Stomach (tissue), 8 donors: ENCODE measurements at regions not wholly inside any gene's neighbourhood (a gene's known extent, or its start where the extent isn't known, plus 50 kb on each side); places are given as distances from the start of the nearest gene placed in this dataset.

Experiments used
- DNase-seq, 2 donors: peaks; one replicate each; pipeline versions ENCODE4 v3.0.0 to v3.0.0-alpha.2; 2013 to 2019
- H3K27ac ChIP-seq, 5 donors: fragments of 200-600 bp in 4 of 5; sonication (generic) in 4 of 5; one replicate each; pipeline ENCODE4 v1.5.1; 2013 to 2019; ENCODE audit warnings: mild to moderate bottlenecking in 1 of 5, moderate library complexity in 1 of 5
- H3K27me3 ChIP-seq, 3 donors: fragments of 200-600 bp; sonication (generic); one replicate each; pipeline ENCODE4 v1.5.1; 2017 to 2019; ENCODE audit warnings: mixed run types in 1 of 3
- H3K36me3 ChIP-seq, 4 donors: fragments of 200-600 bp; sonication (generic); 1 replicate in 3 of 4; 2 replicates in 1 of 4; pipeline ENCODE4 v1.5.1; 2016 to 2019
- H3K4me1 ChIP-seq, 4 donors: fragments of 200-600 bp; sonication (generic); one replicate each; pipeline ENCODE4 v1.5.1; 2016 to 2019
- H3K4me3 ChIP-seq, 4 donors: fragments of 200-600 bp; sonication (generic) in 3 of 4; one replicate each; pipeline ENCODE4 v1.5.1; 2016 to 2019; ENCODE audit warnings: mild to moderate bottlenecking in 1 of 4
- H3K9me3 ChIP-seq, 4 donors: fragments of 200-600 bp; sonication (generic); one replicate each; pipeline ENCODE4 v1.5.1; 2016 to 2019
- CTCF ChIP-seq, 7 experiments: fragments of 450-650 bp in 4 of 7; fragments of 200-600 bp in 3 of 7; sonication (generic) in 3 of 7; IDR thresholded peaks; one replicate each; pipeline ENCODE4 v1.5.1; 2016 to 2019; ENCODE audit warnings: antibody characterized with exemption in 7 of 7, control low read depth in 2 of 7, mild to moderate bottlenecking in 1 of 7
- EP300 ChIP-seq: sonication (generic); formaldehyde crosslinking; IDR thresholded peaks from one replicate; pipeline ENCODE4 v1.6.1; 2017; ENCODE audit warnings: antibody characterized with exemption
- POLR2A ChIP-seq, 4 donors: fragments of 450-650 bp; IDR thresholded peaks; one replicate each; pipeline ENCODE4 v1.6.1; 2016; ENCODE audit warnings: antibody characterized with exemption in 4 of 4, control low read depth in 2 of 4, mild to moderate bottlenecking in 1 of 4, moderate library complexity in 1 of 4
- POLR2AphosphoS5 ChIP-seq, 3 donors: sonication (generic); formaldehyde crosslinking; IDR thresholded peaks; one replicate each; pipeline ENCODE4 v1.6.1; 2016; ENCODE audit warnings: antibody characterized with exemption in 3 of 3
- WGBS, 5 donors: extraction: QIAGEN DNeasy Blood & Tissue Kit in 3 of 5; methylation state at CpG; one replicate each; pipeline versions ENCODE4 v1.1.5 to v1.1.7; 2013 to 2018; 5-methylcytosine and 5-hydroxymethylcytosine counted together
- intact Hi-C: fragments of 100-400 bp; cut with DNase I; formaldehyde crosslinking; loops from one replicate; pipeline ENCODE4 v1.15.1; 2023; ENCODE audit warnings: low total_unique reads
- donor health status: healthy with polysubstance abuse.
- donor health status: Bipolar disorder and iron deficiency.
- donor health status: healthy.

- intact Hi-C loops, result no loop called here
- Histone ChIP-seq H3K4me3 (no peak overlapping the region), H3K27ac (no peak overlapping the region), H3K36me3 (no peaks in the 10 kb centered on the region), H3K9me3 (no peaks in the 10 kb centered on the region), H3K4me1 (peaks cover 0 to 25% (median 5%) of the 10 kb centered on the region in 4 donors), H3K27me3 (no peaks in the 10 kb centered on the region)
- 83 to 91% (median 85%) methylated on average over 2 of the region's 2 CpGs for WGBS, 5 donors
- DNase-seq, result no peak
- TF ChIP-seq POLR2A (IDR thresholded peaks at IDR 0.05) (no peak), CTCF (IDR thresholded peaks at IDR 0.05) (no peak), POLR2AphosphoS5 (IDR thresholded peaks at IDR 0.05) (no peak), EP300 (no peak)
Measured at GRCh38 chr1:182240085-182240484, 151.5 kb downstream of the GLUL start.

- no peak for DNase-seq
- no peak overlapping the region for H3K27ac ChIP-seq
- no peaks in the 10 kb centered on the region for H3K9me3 ChIP-seq
- intact Hi-C loops, result no loop called here
- TF ChIP-seq POLR2A (IDR thresholded peaks at IDR 0.05) (no peak), EP300 (no peak), POLR2AphosphoS5 (IDR thresholded peaks at IDR 0.05) (no peak), CTCF (IDR thresholded peaks at IDR 0.05) (no peak)
- WGBS, 5 donors, result 90 to 97% (median 96%) methylated on average over 1 of the region's 1 CpG
- peaks cover 0 to 25% (median 5%) of the 10 kb centered on the region in 4 donors for H3K4me1 ChIP-seq
- H3K27me3 ChIP-seq, result no peaks in the 10 kb centered on the region
- no peak overlapping the region for H3K4me3 ChIP-seq
- no peaks in the 10 kb centered on the region for H3K36me3 ChIP-seq
Measured at GRCh38 chr1:182238421-182238820, 153.2 kb downstream of the GLUL start.

GRCh38 chr1:182237329-182237728 is 154.3 kb downstream of the GLUL start:
- Histone ChIP-seq H3K27ac (no peak overlapping the region), H3K4me1 (peaks cover 0 to 25% (median 5%) of the 10 kb centered on the region in 4 donors), H3K9me3 (no peaks in the 10 kb centered on the region), H3K27me3 (no peaks in the 10 kb centered on the region), H3K4me3 (no peak overlapping the region), H3K36me3 (no peaks in the 10 kb centered on the region)
- 72 to 90% (median 85%) methylated on average over 3 of the region's 3 CpGs for WGBS, 5 donors
- DNase-seq, result no peak
- intact Hi-C loops, result no loop called here
- TF ChIP-seq POLR2AphosphoS5 (IDR thresholded peaks at IDR 0.05) (no peak), POLR2A (IDR thresholded peaks at IDR 0.05) (no peak), CTCF (IDR thresholded peaks at IDR 0.05) (no peak), EP300 (no peak)

- Histone ChIP-seq H3K4me1 (peaks cover 0 to 25% (median 5%) of the 10 kb centered on the region in 4 donors), H3K27me3 (no peaks in the 10 kb centered on the region), H3K4me3 (no peak overlapping the region), H3K27ac (peak overlapping the region in 1 of 5 donors; percentile 31), H3K9me3 (no peaks in the 10 kb centered on the region), H3K36me3 (no peaks in the 10 kb centered on the region)
- DNase-seq, result no peak
- TF ChIP-seq POLR2A (IDR thresholded peaks at IDR 0.05), result no peak
- TF ChIP-seq EP300, result no peak
- TF ChIP-seq CTCF (IDR thresholded peaks at IDR 0.05), result no peak
- TF ChIP-seq POLR2AphosphoS5 (IDR thresholded peaks at IDR 0.05), result no peak
- intact Hi-C loops, result no loop called here
- WGBS, 5 donors, result 89 to 100% (median 93%) methylated on average over 2 of the region's 2 CpGs
Measured at GRCh38 chr1:182236651-182237077, 154.9 kb downstream of the GLUL start.
